ENCODE measurements at regions not wholly inside any gene's neighbourhood (a gene's known extent, or its start where the extent isn't known, plus 50 kb on each side); places are given as distances from the start of the nearest gene placed in this dataset.

DNA sequence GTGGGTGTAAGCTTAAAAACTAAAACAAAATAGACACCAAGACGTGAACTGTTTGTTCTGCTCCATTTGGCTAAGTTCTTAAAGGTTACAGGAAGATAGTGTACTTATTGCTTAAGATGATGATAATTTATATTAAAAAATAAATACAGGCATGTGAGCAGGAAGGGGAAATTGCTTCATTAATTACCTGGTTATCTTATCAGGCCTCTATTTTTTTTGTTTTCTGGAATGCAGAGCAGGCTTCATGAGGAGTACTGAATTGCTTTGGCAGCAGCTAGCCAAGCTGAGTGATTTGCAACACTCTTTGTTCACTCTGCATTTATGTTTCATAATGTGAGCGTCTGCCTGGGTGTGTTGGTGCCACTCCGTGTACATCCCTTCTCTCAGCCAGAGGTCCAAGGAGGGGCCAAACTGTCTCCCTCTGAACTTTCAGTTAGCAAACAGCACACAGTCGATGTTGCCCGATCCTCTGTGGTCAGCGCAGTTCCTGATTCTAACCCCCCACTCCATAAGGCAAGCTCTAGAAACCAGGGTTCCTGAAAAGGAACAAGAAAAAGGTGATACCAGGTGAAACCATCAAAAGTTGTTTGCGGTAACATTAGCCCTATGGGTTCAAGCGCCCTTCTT is 348.2 kb downstream of the SPRY1 start:
- peaks cover 0 to under 1% of the 10 kb centered on the region in 2 donors for H3K9me3 Mint-ChIP-seq
- DNase-seq (no peak), ATAC-seq (replicated peaks) (no peak)
- peaks cover 0 to 28% of the 10 kb centered on the region in 2 donors for H3K27me3 Mint-ChIP-seq
- no peak overlapping the region for H3K4me3 Mint-ChIP-seq
- no peaks in the 10 kb centered on the region for H3K36me3 Mint-ChIP-seq (ENCODE audit: insufficient read depth)
- H3K4me1 Mint-ChIP-seq (ENCODE audit: low read depth in 2 of 2): no peaks in the 10 kb centered on the region
- H3K27ac Mint-ChIP-seq: no peak overlapping the region

DNA sequence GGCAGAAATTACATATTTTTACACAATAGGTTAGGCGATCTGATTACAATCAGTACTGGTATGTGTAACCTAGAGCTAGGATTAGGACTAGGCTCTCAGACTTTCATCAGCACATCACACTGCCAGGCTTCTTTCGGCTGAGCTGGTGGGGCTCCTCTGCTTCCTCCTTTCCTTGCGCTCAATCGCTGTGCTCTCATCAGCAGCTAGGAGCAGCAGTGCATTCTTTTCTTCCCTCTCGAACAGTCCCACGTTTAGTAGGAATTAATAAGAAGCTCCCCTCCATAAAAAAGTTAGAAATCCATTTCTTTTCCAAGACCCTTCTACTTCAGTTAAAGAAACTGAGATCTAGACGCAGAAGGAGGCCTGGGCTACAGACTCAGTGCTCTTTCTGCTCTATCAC is 350.4 kb downstream of the SPRY1 start:
- DNase-seq (no peak), ATAC-seq (replicated peaks) (no peak)
- Mint-ChIP-seq H3K27ac (no peak overlapping the region), H3K4me3 (no peak overlapping the region), H3K9me3 (no peaks in the 10 kb centered on the region), H3K36me3 (ENCODE audit: insufficient read depth) (no peaks in the 10 kb centered on the region), H3K4me1 (ENCODE audit: low read depth in 2 of 2) (no peaks in the 10 kb centered on the region), H3K27me3 (peaks cover 0 to 35% of the 10 kb centered on the region in 2 donors)

DNA sequence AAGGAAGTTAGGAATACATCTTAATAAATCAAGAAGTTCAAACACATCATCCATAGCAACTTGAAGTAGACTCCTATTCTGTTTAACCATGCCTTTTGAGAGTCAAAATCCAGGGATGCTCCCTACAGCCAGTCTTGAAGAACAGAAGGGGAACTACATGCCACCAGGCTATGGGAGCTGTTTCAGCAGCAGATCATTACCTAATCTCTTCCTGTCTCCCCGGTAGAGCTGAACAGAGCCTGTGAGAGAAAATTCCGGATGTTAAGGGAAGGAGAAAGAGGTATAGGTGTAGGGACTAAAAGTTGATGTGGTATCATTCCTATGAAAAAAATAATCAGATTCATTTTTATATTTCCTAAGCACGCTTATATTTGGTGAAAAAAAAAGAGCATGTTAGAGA is 352.2 kb downstream of the SPRY1 start:
- no peak overlapping the region for H3K27ac Mint-ChIP-seq
- H3K4me1 Mint-ChIP-seq (ENCODE audit: low read depth in 2 of 2): no peaks in the 10 kb centered on the region
- H3K36me3 Mint-ChIP-seq (ENCODE audit: insufficient read depth): no peaks in the 10 kb centered on the region
- ATAC-seq (replicated peaks) (no peak), DNase-seq (no peak)
- H3K4me3 Mint-ChIP-seq: no peak overlapping the region
- H3K27me3 Mint-ChIP-seq: peaks cover 0 to 35% of the 10 kb centered on the region in 2 donors
- H3K9me3 Mint-ChIP-seq: no peaks in the 10 kb centered on the region

DNA sequence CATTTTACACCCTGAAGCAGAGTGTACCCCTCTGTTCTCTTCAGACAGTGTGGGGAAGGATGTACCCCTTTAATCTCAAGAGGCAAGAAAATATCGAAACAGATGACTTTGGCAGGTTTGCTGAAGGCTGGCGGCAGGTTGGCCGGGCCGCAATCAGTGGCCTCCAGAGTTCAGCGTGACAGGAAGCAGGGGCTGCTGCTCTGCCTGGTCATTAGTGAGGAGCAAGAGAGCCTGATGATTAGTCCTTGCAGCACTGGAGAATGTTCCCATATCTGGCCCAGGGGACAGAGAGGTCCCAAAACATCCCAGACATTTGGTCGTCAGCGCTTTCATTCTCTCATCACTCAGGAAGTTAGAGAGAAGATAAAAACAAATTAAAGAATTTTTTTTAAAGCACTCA is 352.8 kb downstream of the SPRY1 start:
- DNase-seq (no peak), ATAC-seq (replicated peaks) (no peak)
- Mint-ChIP-seq H3K27me3 (peaks cover 0 to 35% of the 10 kb centered on the region in 2 donors), H3K27ac (no peak overlapping the region), H3K9me3 (no peaks in the 10 kb centered on the region), H3K36me3 (ENCODE audit: insufficient read depth) (no peaks in the 10 kb centered on the region), H3K4me1 (ENCODE audit: low read depth in 2 of 2) (no peaks in the 10 kb centered on the region), H3K4me3 (no peak overlapping the region)

DNA sequence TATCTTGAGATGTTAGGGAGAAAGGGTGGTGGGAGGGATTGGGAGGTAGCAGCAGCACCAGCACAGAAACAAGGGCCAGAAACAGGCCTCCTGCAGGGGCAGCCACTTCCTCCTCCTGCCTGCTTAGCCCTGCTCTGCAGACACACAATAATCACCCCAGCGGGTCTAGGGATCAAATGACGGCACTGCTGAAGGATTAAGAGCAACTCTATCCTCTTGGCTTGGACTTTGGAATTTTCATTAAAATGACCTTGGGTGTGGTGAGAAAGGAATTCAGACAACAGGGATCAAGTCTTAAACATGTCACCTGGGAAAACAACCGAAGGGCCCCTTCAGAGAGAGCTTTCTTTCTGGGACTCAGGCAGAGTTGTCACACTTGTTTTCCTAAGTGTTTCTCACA is 353.4 kb downstream of the SPRY1 start:
- no peaks in the 10 kb centered on the region for H3K4me1 Mint-ChIP-seq (ENCODE audit: low read depth in 2 of 2)
- no peaks in the 10 kb centered on the region for H3K36me3 Mint-ChIP-seq (ENCODE audit: insufficient read depth)
- H3K4me3 Mint-ChIP-seq: no peak overlapping the region
- no peak overlapping the region for H3K27ac Mint-ChIP-seq
- H3K27me3 Mint-ChIP-seq: peaks cover under 1 to 35% of the 10 kb centered on the region in 2 donors
- no peaks in the 10 kb centered on the region for H3K9me3 Mint-ChIP-seq
- DNase-seq (no peak), ATAC-seq (replicated peaks) (no peak)

DNA sequence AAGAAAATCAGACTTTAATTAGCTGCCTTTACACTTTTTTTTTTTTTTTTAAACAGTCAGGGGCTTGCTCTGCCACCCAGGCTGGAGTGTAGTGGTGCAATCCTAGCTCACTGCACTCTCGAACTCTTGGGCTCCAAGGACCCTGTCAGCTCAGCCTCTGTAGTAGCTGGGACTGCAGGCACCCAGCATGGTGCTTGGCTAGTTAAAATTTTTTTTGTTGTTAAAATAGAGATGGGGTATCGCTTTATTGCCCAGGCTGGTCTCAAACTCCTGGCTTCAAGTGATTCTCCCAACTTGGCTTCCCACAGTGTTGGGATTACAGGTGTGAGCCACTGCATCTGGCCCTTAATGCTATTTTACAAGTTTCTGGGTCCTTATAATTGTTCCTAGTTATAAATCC is 359.1 kb downstream of the SPRY1 start:
- no peaks in the 10 kb centered on the region for H3K36me3 Mint-ChIP-seq (ENCODE audit: insufficient read depth)
- DNase-seq (no peak), ATAC-seq (replicated peaks) (no peak)
- no peaks in the 10 kb centered on the region for H3K9me3 Mint-ChIP-seq
- peaks cover 0 to 5% of the 10 kb centered on the region in 2 donors for H3K27me3 Mint-ChIP-seq
- no peaks in the 10 kb centered on the region for H3K4me1 Mint-ChIP-seq (ENCODE audit: low read depth in 2 of 2)
- H3K27ac Mint-ChIP-seq: no peak overlapping the region
- H3K4me3 Mint-ChIP-seq: no peak overlapping the region

DNA sequence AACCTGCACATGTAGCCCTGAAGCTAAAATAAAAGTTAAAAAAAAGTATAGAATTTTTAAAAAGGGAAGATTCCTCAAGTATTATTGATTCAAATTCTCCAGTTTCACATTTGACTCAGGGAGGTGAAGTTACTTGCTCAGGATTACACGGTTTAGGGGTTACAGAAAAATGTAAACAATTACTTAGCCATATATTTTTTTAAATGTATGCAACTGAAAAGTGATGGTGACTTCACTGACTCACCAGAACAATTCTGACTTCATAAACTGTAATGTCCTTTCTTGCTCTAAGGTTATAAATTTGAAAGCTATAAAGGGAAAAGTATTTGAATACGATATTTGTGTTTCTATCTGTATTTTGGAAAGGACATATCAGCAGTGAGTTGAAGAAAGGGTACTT is 371.2 kb downstream of the SPRY1 start:
- H3K4me1 Mint-ChIP-seq (ENCODE audit: low read depth in 2 of 2): no peaks in the 10 kb centered on the region
- H3K4me3 Mint-ChIP-seq: no peak overlapping the region
- DNase-seq (no peak), ATAC-seq (replicated peaks) (no peak)
- H3K9me3 Mint-ChIP-seq: no peaks in the 10 kb centered on the region
- peaks cover 0 to 8% of the 10 kb centered on the region in 2 donors for H3K27me3 Mint-ChIP-seq
- H3K27ac Mint-ChIP-seq: no peak overlapping the region
- H3K36me3 Mint-ChIP-seq (ENCODE audit: insufficient read depth): no peaks in the 10 kb centered on the region

DNA sequence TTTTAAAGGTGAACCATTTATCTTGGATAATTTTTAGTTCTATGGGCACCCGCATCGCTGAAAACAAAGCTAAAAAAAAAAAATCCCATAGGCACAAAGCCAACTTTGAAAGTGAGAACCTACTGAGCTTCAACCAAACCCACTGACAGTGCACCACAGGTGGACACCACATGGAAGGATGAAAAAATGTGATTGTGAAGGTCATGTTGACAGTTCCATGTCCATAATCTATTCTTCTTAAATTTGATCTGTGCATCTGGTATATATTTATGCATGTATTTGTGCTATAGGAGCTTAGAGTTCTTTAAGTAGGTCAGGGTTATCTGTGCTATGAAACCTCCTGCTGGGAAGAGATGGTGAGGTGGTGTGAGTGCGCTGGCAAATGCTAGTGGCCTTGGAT is 374.3 kb downstream of the SPRY1 start:
- DNase-seq (no peak), ATAC-seq (replicated peaks) (no peak)
- Mint-ChIP-seq H3K4me1 (ENCODE audit: low read depth in 2 of 2) (no peaks in the 10 kb centered on the region), H3K36me3 (ENCODE audit: insufficient read depth) (no peaks in the 10 kb centered on the region), H3K9me3 (no peaks in the 10 kb centered on the region), H3K4me3 (no peak overlapping the region), H3K27me3 (no peaks in the 10 kb centered on the region), H3K27ac (no peak overlapping the region)

DNA sequence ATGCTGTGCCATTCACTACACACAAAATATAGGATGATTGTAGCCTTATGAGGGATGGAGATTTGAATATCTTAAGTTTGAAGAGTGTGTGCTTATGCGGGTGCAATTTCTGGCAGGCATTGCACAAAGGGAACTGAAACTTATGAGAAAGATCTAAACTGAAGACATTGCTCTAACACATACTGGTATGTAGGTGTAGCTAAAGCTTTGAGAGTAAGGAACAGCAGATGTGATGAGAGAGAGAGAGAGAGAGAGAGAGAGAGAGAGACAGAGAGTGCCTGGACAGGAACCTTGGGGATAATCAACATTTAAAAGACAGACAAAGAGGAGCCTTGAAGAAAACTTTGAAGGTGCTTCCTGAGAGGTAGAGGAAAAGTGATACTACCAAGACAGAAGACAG is 379.7 kb downstream of the SPRY1 start:
- Mint-ChIP-seq H3K27ac (no peak overlapping the region), H3K27me3 (no peaks in the 10 kb centered on the region), H3K36me3 (ENCODE audit: insufficient read depth) (no peaks in the 10 kb centered on the region), H3K4me1 (ENCODE audit: low read depth in 2 of 2) (no peaks in the 10 kb centered on the region), H3K4me3 (no peak overlapping the region), H3K9me3 (no peaks in the 10 kb centered on the region)
- ATAC-seq (replicated peaks) (no peak), DNase-seq (no peak)

DNA sequence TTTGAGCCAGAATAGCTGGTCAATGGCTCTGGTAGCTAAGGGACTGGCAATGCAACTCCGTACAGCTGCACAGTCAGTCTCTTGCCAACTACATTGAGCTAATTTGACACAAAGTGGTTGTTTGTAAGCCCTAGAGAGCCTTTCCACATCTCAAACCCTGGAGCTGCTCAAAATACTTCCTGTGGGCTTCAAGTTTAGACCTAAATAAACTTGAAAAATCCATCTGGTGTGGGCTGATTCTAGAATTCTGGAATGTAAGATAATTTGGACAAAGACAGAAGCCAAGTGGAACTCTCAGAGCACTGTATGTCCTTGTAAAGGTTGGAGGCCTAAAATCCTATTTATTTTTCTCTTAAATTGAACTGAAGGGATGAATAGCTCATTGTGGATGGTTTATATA is 380.8 kb downstream of the SPRY1 start:
- no peak overlapping the region for H3K4me3 Mint-ChIP-seq
- H3K36me3 Mint-ChIP-seq (ENCODE audit: insufficient read depth): no peaks in the 10 kb centered on the region
- no peaks in the 10 kb centered on the region for H3K4me1 Mint-ChIP-seq (ENCODE audit: low read depth in 2 of 2)
- no peaks in the 10 kb centered on the region for H3K9me3 Mint-ChIP-seq
- ATAC-seq (replicated peaks) (no peak), DNase-seq (no peak)
- H3K27me3 Mint-ChIP-seq: no peaks in the 10 kb centered on the region
- H3K27ac Mint-ChIP-seq: no peak overlapping the region

DNA sequence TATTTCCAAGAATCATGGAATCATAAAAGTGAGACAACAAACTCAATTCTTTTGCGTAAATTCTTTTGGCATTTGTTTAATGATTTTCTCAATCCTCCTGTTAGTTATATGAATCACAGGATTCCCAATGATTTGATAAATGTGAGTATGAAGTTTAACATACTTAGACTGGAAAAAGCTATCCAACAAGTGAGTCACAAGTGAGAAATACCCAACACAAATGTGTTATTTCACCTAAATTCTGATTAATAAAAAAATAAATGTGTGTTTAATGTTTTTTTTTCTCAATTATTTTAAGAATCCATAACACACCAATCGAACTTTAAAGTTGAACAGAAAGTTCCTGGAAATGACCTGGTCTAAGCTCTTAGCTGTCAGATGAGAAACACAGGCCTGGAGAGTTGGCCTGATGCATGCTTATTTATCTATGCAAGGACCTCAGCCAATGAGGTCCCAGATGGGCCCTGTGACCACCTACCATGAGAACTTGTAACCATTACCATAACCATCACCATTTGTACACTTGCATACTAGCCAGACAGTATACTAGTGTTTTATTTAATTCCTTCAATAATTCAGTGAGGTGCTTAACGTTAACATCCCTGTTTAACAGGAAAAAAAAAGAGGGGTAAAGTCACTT is 386.7 kb downstream of the SPRY1 start:
- H3K4me1 Mint-ChIP-seq (ENCODE audit: low read depth in 2 of 2): no peaks in the 10 kb centered on the region
- no peak overlapping the region for H3K27ac Mint-ChIP-seq
- H3K9me3 Mint-ChIP-seq: no peaks in the 10 kb centered on the region
- DNase-seq: no peak
- no peaks in the 10 kb centered on the region for H3K36me3 Mint-ChIP-seq (ENCODE audit: insufficient read depth)
- no peak for ATAC-seq (replicated peaks)
- peaks cover 0 to 9% of the 10 kb centered on the region in 2 donors for H3K27me3 Mint-ChIP-seq
- no peak overlapping the region for H3K4me3 Mint-ChIP-seq

DNA sequence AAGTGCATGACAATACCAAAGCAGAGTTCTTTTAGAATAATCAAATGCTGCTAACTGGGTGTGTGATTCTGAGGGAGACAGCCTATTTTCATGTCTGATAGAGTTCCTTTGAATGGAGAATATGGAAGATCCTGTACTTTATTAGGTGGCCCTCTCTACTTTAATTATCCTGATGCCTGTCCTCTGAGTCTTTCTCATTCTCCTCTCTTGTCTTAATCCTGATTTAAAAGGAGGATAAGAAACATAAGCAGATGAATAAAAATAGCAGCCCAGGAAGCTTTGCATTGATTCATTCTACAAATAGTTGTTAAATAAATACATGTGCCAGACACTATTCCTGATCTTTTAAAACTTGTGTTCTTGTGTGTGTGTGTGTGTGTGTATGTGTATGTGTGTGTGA is 387.3 kb downstream of the SPRY1 start:
- no peak overlapping the region for H3K4me3 Mint-ChIP-seq
- H3K27ac Mint-ChIP-seq: no peak overlapping the region
- ATAC-seq (replicated peaks) (no peak), DNase-seq (no peak)
- H3K4me1 Mint-ChIP-seq (ENCODE audit: low read depth in 2 of 2): no peaks in the 10 kb centered on the region
- H3K27me3 Mint-ChIP-seq: peaks cover 0 to 9% of the 10 kb centered on the region in 2 donors
- no peaks in the 10 kb centered on the region for H3K36me3 Mint-ChIP-seq (ENCODE audit: insufficient read depth)
- no peaks in the 10 kb centered on the region for H3K9me3 Mint-ChIP-seq

DNA sequence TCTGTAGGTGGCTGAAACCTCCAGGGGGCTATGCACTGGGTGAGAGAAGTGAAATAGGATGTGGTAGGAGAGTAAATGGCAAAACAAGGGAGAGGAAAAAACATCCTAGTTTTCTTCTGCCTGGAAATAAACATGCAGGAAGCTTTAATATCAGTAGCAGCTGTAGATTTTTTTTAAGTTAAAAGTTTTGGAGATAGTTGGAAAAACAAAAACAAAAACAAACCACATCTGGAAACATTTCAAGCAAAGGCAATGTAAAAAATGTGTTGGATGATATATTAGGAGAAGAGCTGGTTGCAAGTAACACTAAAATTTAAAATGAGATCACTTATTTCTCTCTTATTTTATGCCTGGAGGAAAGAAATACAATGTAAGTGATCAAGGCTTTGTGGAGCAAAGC is 388.0 kb downstream of the SPRY1 start:
- Mint-ChIP-seq H3K27me3 (peaks cover 0 to 9% of the 10 kb centered on the region in 2 donors), H3K4me1 (ENCODE audit: low read depth in 2 of 2) (no peaks in the 10 kb centered on the region), H3K36me3 (ENCODE audit: insufficient read depth) (no peaks in the 10 kb centered on the region), H3K4me3 (no peak overlapping the region), H3K9me3 (no peaks in the 10 kb centered on the region), H3K27ac (no peak overlapping the region)
- DNase-seq: no peak
- ATAC-seq (replicated peaks): no peak

DNA sequence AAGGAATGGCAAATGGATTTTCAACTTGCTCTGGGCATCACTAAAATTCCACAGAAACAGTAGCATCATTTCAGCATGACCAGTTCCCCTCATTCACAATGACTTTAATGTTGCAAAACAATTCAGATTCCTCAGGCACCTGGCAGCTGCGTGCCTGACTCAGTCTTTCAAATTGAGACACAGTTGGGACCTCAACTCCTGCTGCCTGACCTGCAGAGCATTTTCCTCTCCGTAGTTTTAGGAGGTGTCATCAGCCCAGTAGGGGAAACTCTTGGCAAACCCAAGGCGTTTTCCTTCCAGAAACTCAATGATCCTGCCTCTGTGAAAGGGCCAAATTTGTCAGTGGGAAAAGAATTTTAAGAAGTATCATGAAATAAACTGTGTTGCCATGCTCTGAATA is 388.9 kb downstream of the SPRY1 start:
- H3K9me3 Mint-ChIP-seq: no peaks in the 10 kb centered on the region
- no peaks in the 10 kb centered on the region for H3K4me1 Mint-ChIP-seq (ENCODE audit: low read depth in 2 of 2)
- ATAC-seq (replicated peaks): no peak
- H3K27me3 Mint-ChIP-seq: peaks cover 0 to 9% of the 10 kb centered on the region in 2 donors
- no peaks in the 10 kb centered on the region for H3K36me3 Mint-ChIP-seq (ENCODE audit: insufficient read depth)
- DNase-seq: no peak
- H3K27ac Mint-ChIP-seq: no peak overlapping the region
- no peak overlapping the region for H3K4me3 Mint-ChIP-seq
